HEK293 (cell line): ENCODE measurements at regions not wholly inside any gene's neighbourhood (a gene's known extent, or its start where the extent isn't known, plus 50 kb on each side); places are given as distances from the start of the nearest gene placed in this dataset.

ENCODE experiments used
- REPIN1 ChIP-seq: fragments of 450-650 bp; formaldehyde crosslinking; IDR thresholded peaks from 2 replicates; pipeline ENCODE4 v1.5.1; 2017; ENCODE audit warnings: missing biosample characterization, missing genetic modification characterization, low read depth
- YY1 ChIP-seq: fragments of 450-650 bp; formaldehyde crosslinking; IDR thresholded peaks from 2 replicates; pipeline ENCODE4 v1.5.1; 2018; ENCODE audit warnings: missing biosample characterization, missing genetic modification characterization
- ZBTB1 ChIP-seq: fragments of 450-650 bp; formaldehyde crosslinking; IDR thresholded peaks from 2 replicates; pipeline ENCODE4 v1.5.1; 2016; ENCODE audit warnings: missing biosample characterization, missing genetic modification characterization
- ZFP37 ChIP-seq: fragments of 450-650 bp; formaldehyde crosslinking; IDR thresholded peaks from 2 replicates; pipeline ENCODE4 v1.5.1; 2016; ENCODE audit warnings: missing biosample characterization, missing genetic modification characterization
- ZNF175 ChIP-seq: fragments of 450-650 bp; formaldehyde crosslinking; IDR thresholded peaks from 2 replicates; pipeline ENCODE4 v1.5.1; 2016; ENCODE audit warnings: missing biosample characterization, missing genetic modification characterization
- ZNF266 ChIP-seq: fragments of 450-650 bp; formaldehyde crosslinking; IDR thresholded peaks from 2 replicates; pipeline ENCODE4 v1.5.1; 2016; ENCODE audit warnings: missing biosample characterization, missing genetic modification characterization, low read depth
- ZNF274 ChIP-seq, 2 experiments: fragments of 200-500 bp in 1 of 2; fragments of 450-650 bp in 1 of 2; sonication (Bioruptor generic) in 1 of 2; formaldehyde crosslinking in 1 of 2; IDR thresholded peaks; 2 replicates each; pipeline versions ENCODE4 v1.5.1 to v1.6.1; 2014 to 2016; ENCODE audit warnings: borderline replicate concordance in 1 of 2, inconsistent platforms in 1 of 2, low read length in 1 of 2, missing biosample characterization in 1 of 2, missing genetic modification characterization in 1 of 2
- ZNF394 ChIP-seq: fragments of 450-650 bp; formaldehyde crosslinking; IDR thresholded peaks from 2 replicates; pipeline ENCODE4 v1.5.1; 2016; ENCODE audit warnings: missing biosample characterization, missing genetic modification characterization, mild to moderate bottlenecking, moderate library complexity, borderline replicate concordance
- ZNF433 ChIP-seq: fragments of 450-650 bp; formaldehyde crosslinking; IDR thresholded peaks from 2 replicates; pipeline ENCODE4 v1.5.1; 2016; ENCODE audit warnings: missing biosample characterization, missing genetic modification characterization, low read depth
- ZNF596 ChIP-seq: fragments of 450-650 bp; IDR thresholded peaks from 2 replicates; pipeline ENCODE4 v1.5.0; 2018; ENCODE audit warnings: missing biosample characterization, mild to moderate bottlenecking, missing genetic modification characterization, moderate library complexity
- TF ChIP-seq, protein P1 (sequence below): fragments of 450-650 bp; formaldehyde crosslinking; IDR thresholded peaks from 2 replicates; pipeline ENCODE4 v1.5.1; 2016; ENCODE audit warnings: missing biosample characterization, missing genetic modification characterization
- TF ChIP-seq, protein P2 (sequence below): fragments of 450-650 bp; formaldehyde crosslinking; IDR thresholded peaks from 2 replicates; pipeline ENCODE4 v1.5.1; 2016; ENCODE audit warnings: missing biosample characterization, missing genetic modification characterization
- TF ChIP-seq, protein P3 (sequence below): fragments of 450-650 bp; formaldehyde crosslinking; IDR thresholded peaks from 2 replicates; pipeline ENCODE4 v1.5.1; 2016; ENCODE audit warnings: missing biosample characterization, missing genetic modification characterization

- TF ChIP-seq ZNF175 (tag by site-specific recombination) (no peak), ZNF596 (tag by site-specific recombination) (no peak), YY1 (tag by site-specific recombination) (no peak), ZNF274 (IDR thresholded peaks at IDR 0.05; ENCODE audit: low read length) (no peak), ZNF274 (tag by site-specific recombination; IDR thresholded peaks at IDR 0.05; ENCODE audit: borderline replicate concordance) (no peak), REPIN1 (no peak), ZNF433 (tag by site-specific recombination) (no peak), ZNF394 (tag by site-specific recombination) (no peak), ZNF266 (tag by site-specific recombination) (no peak), ZBTB1 (tag by site-specific recombination) (no peak), ZFP37 (no peak)
- TF ChIP-seq, protein P1, sequence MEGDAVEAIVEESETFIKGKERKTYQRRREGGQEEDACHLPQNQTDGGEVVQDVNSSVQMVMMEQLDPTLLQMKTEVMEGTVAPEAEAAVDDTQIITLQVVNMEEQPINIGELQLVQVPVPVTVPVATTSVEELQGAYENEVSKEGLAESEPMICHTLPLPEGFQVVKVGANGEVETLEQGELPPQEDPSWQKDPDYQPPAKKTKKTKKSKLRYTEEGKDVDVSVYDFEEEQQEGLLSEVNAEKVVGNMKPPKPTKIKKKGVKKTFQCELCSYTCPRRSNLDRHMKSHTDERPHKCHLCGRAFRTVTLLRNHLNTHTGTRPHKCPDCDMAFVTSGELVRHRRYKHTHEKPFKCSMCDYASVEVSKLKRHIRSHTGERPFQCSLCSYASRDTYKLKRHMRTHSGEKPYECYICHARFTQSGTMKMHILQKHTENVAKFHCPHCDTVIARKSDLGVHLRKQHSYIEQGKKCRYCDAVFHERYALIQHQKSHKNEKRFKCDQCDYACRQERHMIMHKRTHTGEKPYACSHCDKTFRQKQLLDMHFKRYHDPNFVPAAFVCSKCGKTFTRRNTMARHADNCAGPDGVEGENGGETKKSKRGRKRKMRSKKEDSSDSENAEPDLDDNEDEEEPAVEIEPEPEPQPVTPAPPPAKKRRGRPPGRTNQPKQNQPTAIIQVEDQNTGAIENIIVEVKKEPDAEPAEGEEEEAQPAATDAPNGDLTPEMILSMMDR (tag by site-specific recombination): no peak
- TF ChIP-seq, protein P2, sequence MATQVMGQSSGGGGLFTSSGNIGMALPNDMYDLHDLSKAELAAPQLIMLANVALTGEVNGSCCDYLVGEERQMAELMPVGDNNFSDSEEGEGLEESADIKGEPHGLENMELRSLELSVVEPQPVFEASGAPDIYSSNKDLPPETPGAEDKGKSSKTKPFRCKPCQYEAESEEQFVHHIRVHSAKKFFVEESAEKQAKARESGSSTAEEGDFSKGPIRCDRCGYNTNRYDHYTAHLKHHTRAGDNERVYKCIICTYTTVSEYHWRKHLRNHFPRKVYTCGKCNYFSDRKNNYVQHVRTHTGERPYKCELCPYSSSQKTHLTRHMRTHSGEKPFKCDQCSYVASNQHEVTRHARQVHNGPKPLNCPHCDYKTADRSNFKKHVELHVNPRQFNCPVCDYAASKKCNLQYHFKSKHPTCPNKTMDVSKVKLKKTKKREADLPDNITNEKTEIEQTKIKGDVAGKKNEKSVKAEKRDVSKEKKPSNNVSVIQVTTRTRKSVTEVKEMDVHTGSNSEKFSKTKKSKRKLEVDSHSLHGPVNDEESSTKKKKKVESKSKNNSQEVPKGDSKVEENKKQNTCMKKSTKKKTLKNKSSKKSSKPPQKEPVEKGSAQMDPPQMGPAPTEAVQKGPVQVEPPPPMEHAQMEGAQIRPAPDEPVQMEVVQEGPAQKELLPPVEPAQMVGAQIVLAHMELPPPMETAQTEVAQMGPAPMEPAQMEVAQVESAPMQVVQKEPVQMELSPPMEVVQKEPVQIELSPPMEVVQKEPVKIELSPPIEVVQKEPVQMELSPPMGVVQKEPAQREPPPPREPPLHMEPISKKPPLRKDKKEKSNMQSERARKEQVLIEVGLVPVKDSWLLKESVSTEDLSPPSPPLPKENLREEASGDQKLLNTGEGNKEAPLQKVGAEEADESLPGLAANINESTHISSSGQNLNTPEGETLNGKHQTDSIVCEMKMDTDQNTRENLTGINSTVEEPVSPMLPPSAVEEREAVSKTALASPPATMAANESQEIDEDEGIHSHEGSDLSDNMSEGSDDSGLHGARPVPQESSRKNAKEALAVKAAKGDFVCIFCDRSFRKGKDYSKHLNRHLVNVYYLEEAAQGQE (tag by site-specific recombination): no peak
- TF ChIP-seq, protein P3, sequence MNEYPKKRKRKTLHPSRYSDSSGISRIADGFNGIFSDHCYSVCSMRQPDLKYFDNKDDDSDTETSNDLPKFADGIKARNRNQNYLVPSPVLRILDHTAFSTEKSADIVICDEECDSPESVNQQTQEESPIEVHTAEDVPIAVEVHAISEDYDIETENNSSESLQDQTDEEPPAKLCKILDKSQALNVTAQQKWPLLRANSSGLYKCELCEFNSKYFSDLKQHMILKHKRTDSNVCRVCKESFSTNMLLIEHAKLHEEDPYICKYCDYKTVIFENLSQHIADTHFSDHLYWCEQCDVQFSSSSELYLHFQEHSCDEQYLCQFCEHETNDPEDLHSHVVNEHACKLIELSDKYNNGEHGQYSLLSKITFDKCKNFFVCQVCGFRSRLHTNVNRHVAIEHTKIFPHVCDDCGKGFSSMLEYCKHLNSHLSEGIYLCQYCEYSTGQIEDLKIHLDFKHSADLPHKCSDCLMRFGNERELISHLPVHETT (tag by site-specific recombination): no peak
Measured at GRCh38 chr1:14309984-14310383, 288.5 kb upstream of the KAZN start.
